Liver (tissue), 3 donors: ENCODE measurements at regions not wholly inside any gene's neighbourhood (a gene's known extent, or its start where the extent isn't known, plus 50 kb on each side); places are given as distances from the start of the nearest gene placed in this dataset.

Experiments used
- ATF3 ChIP-seq: IDR thresholded peaks from 2 replicates; pipeline ENCODE4 v1.6.1; 2016; ENCODE audit warnings: antibody characterized with exemption
- CTCF ChIP-seq: fragments of 150-350 bp; IDR thresholded peaks from 2 replicates; pipeline ENCODE4 v1.5.1; 2017; ENCODE audit warnings: improper control_type of control experiment, low read depth, low read length; ENCODE audit not compliant: missing input control
- GABPA ChIP-seq, 2 donors: IDR thresholded peaks in 1 of 2; conservative IDR thresholded peaks in 1 of 2; 2 replicates each; pipeline ENCODE4 v1.6.1; 2016; ENCODE audit warnings: antibody characterized with exemption in 2 of 2, mild to moderate bottlenecking in 1 of 2, moderate library complexity in 1 of 2
- HNF4A ChIP-seq, 2 donors: conservative IDR thresholded peaks; 2 replicates each; pipeline ENCODE4 v1.6.1; 2016; ENCODE audit warnings: antibody characterized with exemption in 2 of 2, mild to moderate bottlenecking in 2 of 2
- MAX ChIP-seq: IDR thresholded peaks from 2 replicates; pipeline ENCODE4 v1.6.1; 2016; ENCODE audit warnings: antibody characterized with exemption
- NR2F2 ChIP-seq: IDR thresholded peaks from 2 replicates; pipeline ENCODE4 v1.6.1; 2016; ENCODE audit warnings: antibody characterized with exemption
- RAD21 ChIP-seq, 2 donors: IDR thresholded peaks; 2 replicates each; pipeline ENCODE4 v1.6.1; 2016; ENCODE audit warnings: antibody characterized with exemption in 2 of 2, mild to moderate bottlenecking in 2 of 2
- REST ChIP-seq: IDR thresholded peaks from 2 replicates; pipeline ENCODE4 v1.6.1; 2016; ENCODE audit warnings: antibody characterized with exemption, mild to moderate bottlenecking
- RXRA ChIP-seq, 2 donors: IDR thresholded peaks; 2 replicates each; pipeline ENCODE4 v1.6.1; 2017 to 2018; ENCODE audit warnings: antibody characterized with exemption in 2 of 2, mild to moderate bottlenecking in 1 of 2
- SP1 ChIP-seq: IDR thresholded peaks from 2 replicates; pipeline ENCODE4 v1.6.1; 2018; ENCODE audit warnings: antibody characterized with exemption, mild to moderate bottlenecking
- TAF1 ChIP-seq: conservative IDR thresholded peaks from 2 replicates; pipeline ENCODE4 v1.6.1; 2016; ENCODE audit warnings: antibody characterized with exemption, mild to moderate bottlenecking
- YY1 ChIP-seq: IDR thresholded peaks from 2 replicates; pipeline ENCODE4 v1.6.1; 2016; ENCODE audit warnings: antibody characterized with exemption, mild to moderate bottlenecking
- ZBTB33 ChIP-seq: IDR thresholded peaks from 2 replicates; pipeline ENCODE4 v1.6.1; 2016; ENCODE audit warnings: antibody characterized with exemption
- donor health status: healthy.
- donor health status: healthy.

GRCh38 chr6:126880964-126881363 lies 237.5 kb upstream of the RSPO3 start:
- TF ChIP-seq YY1 (no peak), CTCF (no peak), RAD21 (IDR thresholded peaks at IDR 0.05) (no peak), GABPA (IDR thresholded peaks at IDR 0.05 in 1 of 2, conservative IDR thresholded peaks at IDR 0.05 in 1 of 2) (no peak), ATF3 (no peak), MAX (no peak), NR2F2 (no peak), RXRA (IDR thresholded peaks at IDR 0.05) (no peak), REST (no peak), SP1 (no peak), TAF1 (no peak), HNF4A (conservative IDR thresholded peaks at IDR 0.05) (no peak), ZBTB33 (no peak)
